Body of pancreas (tissue), 4 donors: ENCODE measurements at regions not wholly inside any gene's neighbourhood (a gene's known extent, or its start where the extent isn't known, plus 50 kb on each side); places are given as distances from the start of the nearest gene placed in this dataset.

Experiments used
- CTCF ChIP-seq, 7 experiments: fragments of 450-650 bp in 4 of 7; fragments of 200-600 bp in 3 of 7; sonication (generic) in 3 of 7; IDR thresholded peaks; one replicate each; pipeline ENCODE4 v1.5.1; 2016 to 2019; ENCODE audit warnings: antibody characterized with exemption in 7 of 7
- POLR2A ChIP-seq, 3 donors: fragments of 450-650 bp; IDR thresholded peaks; one replicate each; pipeline ENCODE4 v1.6.1; 2016; ENCODE audit warnings: antibody characterized with exemption in 3 of 3, mild to moderate bottlenecking in 2 of 3

GRCh38 chrX:80537096-80537495 is 116.8 kb downstream of the TENT5D start:
- no peak for TF ChIP-seq CTCF (IDR thresholded peaks at IDR 0.05)
- no peak for TF ChIP-seq POLR2A (IDR thresholded peaks at IDR 0.05)
